ENCODE measurements at regions not wholly inside any gene's neighbourhood (a gene's known extent, or its start where the extent isn't known, plus 50 kb on each side); places are given as distances from the start of the nearest gene placed in this dataset.

DNA sequence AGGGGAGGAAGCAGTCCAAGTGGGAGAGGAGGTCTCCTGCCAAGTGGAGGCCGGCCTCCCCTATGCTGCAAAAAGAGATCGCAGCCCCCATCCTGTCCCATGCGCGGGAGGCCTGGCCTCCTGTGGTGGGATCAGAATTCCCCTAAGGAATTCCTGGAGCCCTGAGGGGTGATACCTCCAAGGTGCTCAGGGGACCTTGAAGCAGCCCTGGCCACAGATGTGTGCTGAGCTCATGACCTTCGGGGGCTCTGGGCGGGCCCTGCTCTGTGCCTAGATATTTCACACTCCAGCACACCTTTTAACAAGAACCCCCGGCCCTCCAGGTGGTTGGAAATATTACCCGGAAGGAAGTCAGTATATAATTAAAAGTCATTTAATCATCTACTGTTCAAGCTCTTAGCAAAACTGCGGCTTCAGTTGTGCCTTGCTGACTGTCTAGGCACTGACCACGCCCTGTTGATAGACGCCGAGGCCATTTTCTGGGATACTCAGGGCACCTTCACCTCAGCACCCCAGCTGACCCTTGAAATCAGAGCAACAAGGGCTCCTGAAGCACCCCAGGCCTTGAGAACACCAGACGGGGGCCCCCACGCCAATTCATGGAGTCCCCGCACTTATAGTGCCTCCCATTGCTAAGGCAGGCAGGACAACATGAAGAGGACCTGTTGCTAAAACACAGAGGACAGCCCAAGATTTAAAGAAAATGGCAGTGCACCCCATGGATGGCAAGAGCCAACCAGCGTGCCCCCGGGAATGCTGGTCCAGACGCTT, 119.1 kb downstream of the NDUFA10 start:
- DNase-seq: no peak

DNA sequence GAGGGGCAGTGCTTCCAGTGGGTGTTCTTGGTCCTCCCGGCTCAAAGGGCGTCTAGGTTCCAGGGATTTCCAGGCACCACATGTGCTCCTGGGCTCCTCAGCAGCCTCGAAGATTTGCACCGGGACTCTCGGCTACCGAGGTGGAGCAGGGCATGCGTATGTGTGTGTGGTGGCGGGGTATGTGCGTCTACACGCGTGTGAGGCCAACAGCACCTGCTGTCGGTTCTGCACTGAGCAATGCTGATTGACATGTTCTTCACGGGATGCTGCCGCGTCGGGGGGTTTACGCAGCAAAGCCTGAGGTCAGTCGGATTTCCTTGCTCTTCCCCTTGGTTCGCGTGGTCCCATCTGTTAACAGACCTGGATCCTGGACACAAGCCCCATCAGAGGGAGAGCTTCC, 119.8 kb downstream of the NDUFA10 start:
- DNase-seq: no peak

DNA sequence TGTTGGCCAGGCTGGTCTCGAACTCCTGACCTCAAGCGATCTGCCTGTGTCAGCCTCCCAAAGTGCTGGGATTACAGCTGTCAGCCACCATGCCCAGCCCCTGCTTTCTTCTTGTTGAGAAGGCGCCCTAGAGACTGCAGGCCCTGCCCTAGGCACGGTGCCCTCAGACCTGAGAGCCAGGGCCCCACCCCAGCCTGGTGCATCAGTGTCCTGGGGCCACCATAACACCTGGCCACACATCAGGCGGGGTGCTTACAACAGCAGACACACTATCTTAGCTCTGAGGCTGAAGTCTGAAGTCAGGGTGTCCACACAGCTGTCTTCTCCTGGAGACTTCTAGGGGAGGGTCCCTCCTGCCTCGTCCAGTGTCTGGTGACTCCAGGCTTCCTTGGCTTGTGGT, 120.6 kb downstream of the NDUFA10 start:
- no peak for DNase-seq

DNA sequence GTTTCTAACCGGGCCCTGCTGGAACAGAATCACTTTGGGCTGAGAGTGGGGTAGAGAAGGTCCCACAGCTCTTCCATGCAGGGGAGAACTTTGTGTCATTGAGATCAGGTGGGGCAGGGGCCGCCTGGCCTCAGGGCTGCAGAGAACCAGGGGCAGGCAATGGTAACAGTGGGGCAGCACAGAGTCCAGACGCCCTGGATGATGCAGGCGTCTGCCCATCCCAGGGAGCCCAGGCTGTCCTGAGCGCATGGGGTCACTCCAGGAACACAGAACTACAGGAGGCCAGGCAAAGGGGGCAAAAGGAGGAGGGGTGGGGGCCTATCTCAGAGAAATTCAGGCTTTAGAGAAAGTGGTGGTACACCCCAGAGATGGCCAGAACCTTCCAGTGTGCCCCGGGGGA, 121.3 kb downstream of the NDUFA10 start:
- DNase-seq: no peak

DNA sequence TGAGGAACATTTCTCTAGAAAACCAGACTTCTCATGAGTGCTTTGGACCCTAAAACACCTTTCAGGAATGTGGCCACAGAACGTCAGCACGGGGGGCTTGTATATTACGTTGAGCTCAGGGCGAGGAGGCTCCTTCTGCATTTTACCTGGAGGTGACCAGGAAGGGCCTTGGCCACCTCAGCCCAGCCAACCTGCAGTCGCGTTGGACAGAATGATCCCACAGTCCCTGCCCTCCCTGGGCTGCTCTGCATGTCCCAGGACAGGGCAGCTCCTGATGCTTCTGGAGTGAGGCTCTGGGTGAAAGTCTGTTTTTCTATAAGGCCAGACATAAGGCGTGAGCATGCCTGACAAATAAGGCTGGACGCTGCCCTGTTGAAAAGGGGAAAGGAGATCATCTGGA, 121.9 kb downstream of the NDUFA10 start:
- DNase-seq: no peak

DNA sequence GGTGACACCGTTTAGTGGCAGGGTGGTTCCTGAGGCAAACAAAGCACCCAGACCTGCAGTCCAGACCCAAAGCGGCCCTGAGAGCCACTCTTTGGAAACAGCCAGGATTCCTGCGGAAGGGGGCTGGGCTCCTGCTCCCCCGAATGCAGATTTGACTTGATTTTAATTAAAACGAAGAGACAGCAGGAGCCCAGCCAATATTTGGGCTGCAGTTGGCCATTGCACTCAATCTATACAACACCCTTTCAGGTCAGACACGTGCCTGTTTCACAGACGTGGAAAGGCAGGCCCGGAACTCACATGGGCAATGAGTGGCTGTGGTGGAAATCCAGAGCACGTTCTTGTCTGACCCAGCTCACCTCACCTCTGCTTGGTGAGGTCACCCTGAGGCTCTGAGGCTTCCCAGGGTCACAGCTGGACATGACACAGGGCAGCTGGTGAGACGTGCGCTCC, 122.4 kb downstream of the NDUFA10 start:
- no peak for DNase-seq

DNA sequence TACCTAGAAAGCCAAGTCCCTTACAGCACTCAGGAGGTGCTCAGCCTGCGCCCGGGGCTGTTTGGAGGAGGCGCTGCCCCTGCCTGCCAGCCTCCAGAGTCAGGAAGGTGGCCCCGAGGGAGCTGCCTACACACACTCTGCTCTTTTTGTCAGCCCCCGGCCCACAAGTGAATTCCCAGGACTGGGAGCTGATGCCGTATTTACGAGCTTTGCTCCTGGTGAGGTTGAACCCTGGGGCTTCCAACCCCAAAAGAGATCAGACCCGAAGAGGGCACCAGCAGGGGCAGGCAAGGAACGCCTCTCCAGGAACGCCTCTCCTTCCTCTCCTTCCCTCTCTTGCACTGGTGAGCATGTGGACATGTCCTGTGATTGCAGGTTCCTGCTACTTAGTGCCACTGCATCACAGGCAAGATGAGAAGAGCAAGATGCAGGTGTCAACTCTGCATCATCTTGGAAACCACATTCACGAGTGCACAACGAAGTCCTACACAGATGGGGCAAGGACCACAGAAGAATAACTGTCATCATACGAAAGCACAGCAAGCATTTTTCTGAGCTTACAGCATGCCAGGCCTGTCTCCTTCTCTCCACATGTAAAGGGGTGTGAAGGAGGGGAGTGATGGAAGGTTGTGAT, 126.7 kb downstream of the NDUFA10 start:
- DNase-seq: no peak

DNA sequence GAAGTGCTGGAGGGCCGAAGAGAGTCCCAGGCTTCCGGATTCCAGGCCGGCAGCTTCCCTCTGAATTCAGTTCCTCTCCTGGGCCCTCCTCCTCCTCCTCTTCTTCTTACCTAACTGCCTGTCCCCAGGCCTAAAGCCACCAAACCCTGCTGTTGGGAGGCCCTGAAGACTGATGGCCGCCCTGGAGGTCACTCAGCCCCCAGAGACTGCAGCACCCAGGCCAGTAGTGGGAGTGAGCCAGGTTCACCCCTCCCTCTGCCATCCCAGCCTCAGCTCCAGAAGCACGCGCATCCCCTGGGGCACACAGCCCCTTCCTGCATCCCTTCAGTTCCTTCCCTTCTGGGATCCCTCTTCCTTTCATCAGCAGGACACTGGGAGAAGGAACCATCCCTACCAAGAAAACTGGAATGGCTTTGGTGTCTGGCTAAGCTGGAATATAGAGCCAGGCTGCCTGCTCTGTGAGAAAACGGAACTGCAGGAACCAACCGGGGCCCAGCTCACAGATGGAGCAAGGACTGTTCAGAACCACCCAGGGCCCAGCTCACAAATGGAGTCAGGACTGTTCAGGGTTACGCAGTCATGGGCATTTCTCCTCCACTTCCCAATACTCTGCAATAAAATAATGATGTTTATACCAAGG, 127.4 kb downstream of the NDUFA10 start:
- no peak for DNase-seq

DNA sequence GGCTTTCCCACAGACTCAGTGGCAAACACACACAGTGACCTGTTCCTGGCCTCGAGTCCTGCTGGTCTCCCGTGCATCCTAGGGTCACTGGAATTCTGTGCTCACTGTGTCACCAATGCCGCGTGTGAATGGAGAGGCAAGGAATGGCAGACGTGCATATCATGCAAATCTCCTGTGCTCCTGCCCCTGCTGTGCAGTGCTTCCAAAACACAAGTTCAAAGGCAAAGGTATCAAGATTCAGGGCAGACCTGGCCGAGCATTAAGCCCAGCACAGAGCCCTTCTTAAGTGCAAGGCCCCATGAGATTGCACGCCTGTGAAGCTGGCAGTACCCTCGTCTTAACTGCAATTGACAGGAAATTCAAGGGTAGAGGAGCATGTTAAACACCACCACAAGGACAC, 129.1 kb downstream of the NDUFA10 start:
- DNase-seq: no peak

DNA sequence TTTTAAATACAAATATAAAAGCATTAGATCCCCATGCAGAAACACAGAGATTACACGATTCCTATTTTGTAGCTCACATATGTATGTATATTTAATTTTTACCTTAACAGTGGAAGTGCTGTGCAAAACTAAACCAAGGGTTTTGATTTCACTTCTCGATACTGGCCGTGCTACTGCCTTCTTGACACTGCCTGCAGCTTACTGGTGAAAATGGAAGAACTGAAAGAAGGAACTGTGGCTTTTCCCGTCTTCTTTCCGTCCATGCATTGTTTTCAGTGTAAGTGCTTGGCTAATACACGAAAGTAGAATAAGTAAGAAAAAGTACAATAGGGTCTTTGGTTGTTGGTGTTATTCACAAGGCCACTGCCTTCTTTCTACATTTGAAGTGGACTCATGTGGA, 129.5 kb downstream of the NDUFA10 start:
- DNase-seq: no peak

DNA sequence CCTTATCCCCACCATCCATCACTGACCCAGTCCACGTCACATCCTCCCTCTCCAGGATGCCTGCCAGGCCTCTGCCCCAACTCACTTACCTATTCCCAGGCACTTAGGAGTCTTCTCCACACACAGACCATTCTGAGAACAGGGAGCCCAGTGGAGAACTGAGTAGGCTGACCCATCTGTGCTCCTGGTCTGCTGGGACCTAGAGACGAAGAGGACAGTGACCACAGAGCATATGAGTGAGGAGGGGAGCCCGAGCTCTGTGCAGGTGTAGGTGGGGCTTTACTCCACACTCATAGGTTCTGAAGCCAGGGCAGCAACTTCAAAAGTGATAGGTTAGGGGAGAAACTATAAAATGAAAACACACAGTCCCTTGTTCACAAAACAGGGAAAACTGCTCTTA, 130.0 kb downstream of the NDUFA10 start:
- no peak for DNase-seq

DNA sequence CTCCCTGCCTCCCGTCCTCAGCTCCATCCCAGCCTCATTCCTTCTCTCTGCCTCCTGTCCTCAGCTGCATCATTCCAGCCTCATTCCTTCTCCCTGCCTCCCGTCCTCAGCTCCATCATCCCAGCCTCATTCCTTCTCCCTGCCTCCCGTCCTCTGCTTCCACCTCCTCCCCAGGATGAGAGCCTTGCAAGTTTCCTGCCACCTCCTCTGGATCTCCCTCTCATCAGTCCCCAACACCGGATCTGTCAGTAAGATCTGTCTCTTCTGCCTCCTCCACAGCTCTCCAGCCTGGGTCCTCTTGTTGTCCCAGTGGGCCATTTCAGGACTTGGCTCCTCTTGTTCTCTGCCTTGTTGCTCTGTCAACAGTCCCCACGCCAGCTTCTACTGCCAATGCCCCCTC, 130.9 kb downstream of the NDUFA10 start:
- no peak for DNase-seq

DNA sequence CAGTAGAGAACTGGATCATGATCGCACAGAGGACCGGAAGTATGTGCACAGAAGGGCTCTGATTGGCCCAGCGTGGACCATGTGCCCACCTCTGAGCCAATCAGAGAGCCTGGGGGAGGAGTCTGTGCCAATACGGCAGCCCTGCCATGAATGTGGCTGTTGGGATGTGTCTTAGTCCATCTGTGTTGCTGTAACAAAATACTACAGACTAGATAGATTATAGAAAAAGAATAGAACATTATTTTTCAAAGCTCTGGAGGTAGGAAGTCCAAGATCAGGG, 132.0 kb downstream of the NDUFA10 start:
- DNase-seq: no peak

DNA sequence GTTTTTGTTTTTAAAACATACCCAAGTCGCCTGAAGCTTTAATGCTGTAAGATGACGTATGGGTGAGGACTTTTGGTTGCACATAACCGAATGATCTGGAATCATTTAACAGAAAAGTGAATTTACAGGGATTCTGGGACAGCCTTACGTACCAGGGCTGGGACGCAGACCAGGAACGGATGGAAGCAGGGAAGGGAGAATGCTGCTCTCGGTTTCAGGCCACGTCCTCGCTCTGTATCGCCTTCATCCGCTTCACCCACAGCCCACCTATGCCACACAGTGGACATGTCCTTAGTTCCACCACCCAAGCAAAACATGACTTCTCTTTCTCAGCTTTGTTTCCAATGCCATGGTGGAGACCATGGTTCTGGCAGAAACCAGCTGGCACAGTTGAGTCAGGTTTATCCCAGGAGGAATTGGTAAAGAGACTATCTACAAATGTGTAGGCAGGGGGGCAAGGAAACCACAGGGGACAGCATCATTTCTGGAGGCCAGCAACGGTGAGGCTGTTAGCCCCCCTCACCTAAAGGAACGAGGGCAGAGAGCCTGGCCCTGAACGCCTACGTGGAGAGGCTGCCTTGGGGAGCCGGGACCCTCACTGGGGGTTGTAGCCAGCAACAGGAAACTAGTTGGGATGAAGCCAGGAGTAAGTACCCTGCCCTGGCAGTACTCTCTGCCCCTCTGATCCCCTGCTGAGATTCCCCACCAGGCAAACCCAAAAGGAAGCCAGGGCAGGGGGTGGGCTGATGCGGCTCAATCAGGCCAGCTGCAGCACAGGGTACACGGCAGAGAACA, 132.5 kb downstream of the NDUFA10 start:
- no peak for DNase-seq

DNA sequence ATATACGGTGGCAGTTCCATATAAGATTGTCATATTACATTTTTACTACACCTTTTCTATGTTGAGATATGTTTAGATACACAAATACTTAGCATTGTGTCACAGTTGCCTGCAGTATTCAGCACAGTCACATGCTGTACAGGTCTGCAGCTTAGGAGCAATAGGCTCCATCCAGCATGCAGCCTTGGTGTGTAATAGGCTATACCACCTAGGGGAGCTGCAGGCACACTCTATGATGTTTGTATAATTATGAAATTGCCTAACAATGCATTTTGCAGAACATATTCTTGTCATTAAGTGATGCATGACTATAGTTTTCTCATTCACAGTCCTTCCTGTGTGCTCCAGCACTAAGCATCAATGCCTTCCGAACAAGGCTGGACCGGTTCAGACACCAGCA, 133.4 kb downstream of the NDUFA10 start:
- DNase-seq: no peak

DNA sequence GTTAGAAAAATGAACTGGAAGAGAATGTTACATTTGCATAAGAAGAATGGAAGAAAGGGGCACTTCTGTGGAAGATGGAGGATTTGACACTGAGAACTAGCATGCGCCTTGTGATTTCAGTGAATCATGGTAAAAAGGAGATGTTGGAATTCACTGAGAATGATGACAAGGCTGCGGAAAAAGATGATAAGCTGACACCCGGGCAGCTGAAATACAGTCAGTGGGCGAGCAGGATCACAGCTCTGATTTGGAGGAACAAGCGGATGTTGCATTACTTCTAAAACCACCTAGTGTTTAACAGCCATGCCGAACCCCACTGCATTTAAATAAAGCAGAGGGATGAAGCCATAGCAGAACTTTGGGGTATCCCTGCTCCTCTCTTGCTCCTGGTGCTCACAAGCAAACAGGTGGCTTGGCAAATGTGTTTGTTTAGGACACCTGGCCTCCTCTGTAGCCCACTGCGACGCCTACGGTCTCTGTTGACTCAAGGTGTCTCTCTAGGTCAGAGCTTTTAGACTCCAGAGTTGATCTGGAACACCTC, 134.9 kb downstream of the NDUFA10 start:
- no peak for DNase-seq

DNA sequence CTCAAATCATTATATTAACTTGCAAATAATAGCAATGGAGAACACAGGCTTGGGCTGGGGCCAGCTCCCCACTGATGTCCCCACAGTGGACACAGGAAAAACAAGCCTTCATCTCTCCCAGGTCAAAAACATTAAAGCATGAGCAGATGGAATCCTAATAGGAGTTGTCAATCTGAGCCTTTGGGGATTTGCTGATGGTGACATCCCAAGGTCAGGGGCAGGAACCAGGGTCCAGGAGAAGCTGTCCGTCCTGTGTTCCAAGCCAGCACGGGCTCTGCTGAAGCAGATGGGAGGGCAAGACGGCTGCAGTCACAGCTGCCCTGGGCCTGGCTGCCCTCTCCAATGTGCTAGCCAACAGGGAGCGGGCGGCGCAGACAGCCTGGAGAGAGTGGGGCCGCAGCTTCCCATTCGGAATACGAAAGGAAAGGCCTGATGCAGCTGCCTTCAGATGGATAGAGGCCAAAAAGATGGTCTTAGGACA, 135.5 kb downstream of the NDUFA10 start:
- DNase-seq: no peak

DNA sequence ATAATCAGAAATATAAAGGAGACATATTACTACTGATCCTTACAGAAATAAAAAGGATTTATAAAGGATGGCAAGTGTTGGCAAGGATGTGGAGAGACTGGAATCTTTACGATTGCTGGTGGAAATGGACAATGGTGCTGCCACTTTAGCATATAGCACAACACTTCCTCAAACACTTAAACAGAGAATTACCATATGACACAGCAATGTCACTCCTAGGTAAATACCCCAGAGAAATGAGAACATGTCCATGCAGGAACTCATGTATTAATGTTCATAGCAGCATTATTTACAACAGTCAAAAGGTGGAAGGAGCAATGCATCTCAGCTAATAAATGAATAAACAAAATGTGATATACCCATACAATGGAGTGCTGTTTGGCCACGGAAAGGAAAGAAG, 137.5 kb downstream of the NDUFA10 start:
- no peak for DNase-seq

DNA sequence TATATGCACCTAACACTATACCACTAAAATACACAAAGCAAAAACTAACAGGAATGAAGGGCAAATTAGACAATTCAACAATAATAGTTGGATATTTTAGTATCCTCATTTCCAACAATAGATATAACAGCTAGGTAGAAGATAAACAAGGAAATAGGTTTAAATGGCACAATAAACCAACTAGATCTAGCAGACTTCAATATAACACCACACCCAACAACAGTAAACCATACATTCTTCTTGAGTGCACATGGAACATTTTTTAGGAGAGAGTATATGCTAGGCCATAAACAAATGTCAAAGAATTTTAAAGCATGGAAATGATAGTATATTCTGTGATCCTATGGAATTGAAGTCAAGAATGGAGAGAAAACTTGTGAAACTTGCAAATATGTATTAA, 138.4 kb downstream of the NDUFA10 start:
- DNase-seq: no peak

DNA sequence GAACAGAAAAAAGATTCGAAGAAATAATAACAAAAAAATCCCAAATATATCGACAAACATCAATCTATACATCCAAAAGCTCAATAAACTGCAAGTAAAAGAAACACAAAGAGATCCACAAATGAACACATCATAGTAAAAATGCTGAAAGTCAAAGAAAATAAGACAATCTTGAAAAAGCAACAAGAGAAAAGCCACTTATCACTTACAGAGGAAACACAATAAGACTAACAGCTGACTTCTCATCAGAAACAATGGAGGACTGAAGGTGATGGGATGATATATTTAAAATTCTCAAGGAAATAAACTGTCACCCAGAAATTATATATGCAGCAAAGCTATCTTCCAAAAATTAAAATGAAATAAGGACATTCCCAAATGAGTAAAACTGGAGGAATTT, 140.3 kb downstream of the NDUFA10 start:
- no peak for DNase-seq

DNA sequence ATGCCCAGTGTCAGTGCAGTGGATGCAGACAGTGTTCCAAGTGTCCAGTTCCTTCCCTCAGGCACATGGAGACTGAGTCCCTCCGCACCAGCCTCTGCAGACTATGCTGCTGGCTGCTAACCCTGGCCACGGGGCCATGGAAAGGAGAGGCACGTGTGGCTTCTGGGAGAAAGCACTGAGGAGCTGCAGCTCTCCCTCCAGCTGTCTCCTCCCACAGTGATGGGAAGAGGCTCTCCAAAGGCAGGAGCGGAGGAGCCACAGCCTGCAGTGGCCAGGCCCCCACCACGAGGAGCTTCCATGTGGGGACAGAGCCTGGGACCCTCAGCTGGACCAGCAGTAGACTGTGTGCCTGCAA, 141.1 kb downstream of the NDUFA10 start:
- no peak for DNase-seq

DNA sequence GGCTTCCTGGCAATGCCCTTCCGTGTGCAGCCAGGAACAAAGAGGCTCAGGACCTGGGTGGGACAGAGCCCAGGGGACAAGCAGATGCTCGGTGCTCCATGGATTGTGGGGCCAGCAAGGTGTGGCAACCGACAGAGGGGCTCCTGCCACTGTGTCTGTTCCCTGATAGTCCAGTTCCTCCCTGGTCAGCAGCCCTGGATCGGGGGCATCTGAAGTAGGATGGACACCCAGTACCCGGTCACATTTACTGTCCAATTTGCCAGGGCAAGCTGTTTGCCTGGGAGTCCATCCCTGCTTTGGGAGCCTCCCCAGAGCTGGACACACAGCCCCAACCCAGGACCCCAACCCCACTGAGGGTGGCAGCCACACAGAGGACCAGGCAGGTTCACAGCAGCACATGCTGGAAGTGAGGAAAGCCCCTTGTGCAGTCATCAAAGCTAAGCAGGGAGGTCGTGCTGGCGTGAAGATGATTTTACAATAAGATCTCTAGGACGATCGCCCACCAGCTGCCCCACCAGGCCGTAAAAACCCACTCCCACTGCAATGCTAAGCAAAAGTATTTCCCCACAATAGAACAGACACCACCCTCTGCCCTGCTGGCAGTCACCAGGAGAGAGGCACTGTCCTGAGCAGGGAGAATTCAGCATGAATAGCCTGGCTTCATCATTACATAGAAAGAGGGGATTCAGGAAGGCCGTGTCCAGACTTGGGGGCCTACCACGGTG, 141.7 kb downstream of the NDUFA10 start:
- DNase-seq: no peak

DNA sequence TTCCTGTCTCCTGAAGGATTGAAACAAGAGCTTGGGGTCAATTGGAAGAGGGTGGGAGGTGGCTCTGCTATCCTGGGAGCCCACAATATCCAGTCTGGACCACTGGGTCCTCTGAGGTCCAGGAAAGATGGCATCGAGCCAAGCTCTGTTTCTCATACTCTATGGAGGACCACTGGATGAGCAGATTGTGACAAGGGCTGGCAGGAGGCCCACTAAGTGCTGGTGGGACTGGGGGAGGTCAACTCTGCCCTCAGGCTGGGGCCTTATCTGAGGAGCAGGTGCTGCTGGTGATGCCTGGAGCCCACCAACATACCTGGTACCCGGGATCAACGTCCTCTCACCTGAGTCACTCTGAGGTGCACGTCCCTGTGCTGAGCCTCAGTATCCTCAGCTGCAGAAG, 142.4 kb downstream of the NDUFA10 start:
- DNase-seq: no peak

All from hematopoietic multipotent progenitor cell treated with erythropoietin and hydrocortisone succinate and interleukin-3 and kit ligand, for 4 days (in vitro differentiated cells).